ENCODE measurements at regions not wholly inside any gene's neighbourhood (a gene's known extent, or its start where the extent isn't known, plus 50 kb on each side); places are given as distances from the start of the nearest gene placed in this dataset.

DNA sequence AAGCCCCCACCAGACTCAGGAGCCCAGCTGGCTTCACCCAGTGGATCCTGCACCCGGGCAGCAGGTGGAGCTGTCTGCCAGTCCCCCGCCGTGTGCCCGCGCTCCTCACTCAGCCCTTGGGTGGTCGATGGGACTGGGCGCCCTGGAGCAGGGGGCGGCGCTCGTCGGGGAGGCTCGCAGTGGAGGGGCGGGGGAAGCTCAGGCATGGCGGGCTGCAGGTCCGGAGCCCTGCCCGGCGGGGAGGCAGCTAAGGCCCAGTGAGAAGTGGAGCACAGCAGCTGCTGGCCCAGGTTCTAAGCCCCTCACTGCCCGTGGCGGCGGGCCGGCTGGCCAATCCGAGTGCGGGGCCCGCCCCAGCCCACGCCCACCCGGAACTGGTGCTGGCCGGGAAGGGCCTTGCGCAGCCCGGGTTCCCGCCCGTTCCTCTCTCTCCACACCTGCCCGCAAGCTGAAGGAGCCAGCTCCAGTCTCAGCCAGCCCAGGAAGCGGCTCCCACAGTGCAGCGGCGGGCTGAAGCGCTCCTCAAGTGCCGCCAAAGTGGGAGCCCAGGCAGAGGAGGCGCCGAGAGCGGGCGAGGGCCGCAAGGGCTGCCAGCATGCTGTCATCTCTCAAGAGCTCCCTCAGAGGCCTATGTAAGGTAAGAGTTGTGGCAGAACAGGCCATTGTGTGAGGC lies 1307.8 kb upstream of the TMEFF2 start:
- TF ChIP-seq CREM (CRISPR knock-in tag; IDR thresholded peaks at IDR 0.05) = 0 out of 2 replicates have a peak, but pooled peaks have one; percentile 18
- no peak for TF ChIP-seq SMAD4 (CRISPR knock-in tag; IDR thresholded peaks at IDR 0.05)
- TF ChIP-seq, protein P1, sequence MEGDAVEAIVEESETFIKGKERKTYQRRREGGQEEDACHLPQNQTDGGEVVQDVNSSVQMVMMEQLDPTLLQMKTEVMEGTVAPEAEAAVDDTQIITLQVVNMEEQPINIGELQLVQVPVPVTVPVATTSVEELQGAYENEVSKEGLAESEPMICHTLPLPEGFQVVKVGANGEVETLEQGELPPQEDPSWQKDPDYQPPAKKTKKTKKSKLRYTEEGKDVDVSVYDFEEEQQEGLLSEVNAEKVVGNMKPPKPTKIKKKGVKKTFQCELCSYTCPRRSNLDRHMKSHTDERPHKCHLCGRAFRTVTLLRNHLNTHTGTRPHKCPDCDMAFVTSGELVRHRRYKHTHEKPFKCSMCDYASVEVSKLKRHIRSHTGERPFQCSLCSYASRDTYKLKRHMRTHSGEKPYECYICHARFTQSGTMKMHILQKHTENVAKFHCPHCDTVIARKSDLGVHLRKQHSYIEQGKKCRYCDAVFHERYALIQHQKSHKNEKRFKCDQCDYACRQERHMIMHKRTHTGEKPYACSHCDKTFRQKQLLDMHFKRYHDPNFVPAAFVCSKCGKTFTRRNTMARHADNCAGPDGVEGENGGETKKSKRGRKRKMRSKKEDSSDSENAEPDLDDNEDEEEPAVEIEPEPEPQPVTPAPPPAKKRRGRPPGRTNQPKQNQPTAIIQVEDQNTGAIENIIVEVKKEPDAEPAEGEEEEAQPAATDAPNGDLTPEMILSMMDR (IDR thresholded peaks at IDR 0.05) = no peak
- TF ChIP-seq, protein P2, sequence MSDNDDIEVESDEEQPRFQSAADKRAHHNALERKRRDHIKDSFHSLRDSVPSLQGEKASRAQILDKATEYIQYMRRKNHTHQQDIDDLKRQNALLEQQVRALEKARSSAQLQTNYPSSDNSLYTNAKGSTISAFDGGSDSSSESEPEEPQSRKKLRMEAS (CRISPR knock-in tag; IDR thresholded peaks at IDR 0.05) = peak; percentile 88
- TF ChIP-seq FOXJ3 (CRISPR knock-in tag; IDR thresholded peaks at IDR 0.05; ENCODE audit: borderline replicate concordance) = no peak

All from WTC11 (cell line).